Vagina (tissue), 2 donors: ENCODE measurements at regions not wholly inside any gene's neighbourhood (a gene's known extent, or its start where the extent isn't known, plus 50 kb on each side); places are given as distances from the start of the nearest gene placed in this dataset.

Experiments used
- DNase-seq, 2 donors: peaks; one replicate each; pipeline ENCODE4 v3.0.0-alpha.2; 2017; ENCODE audit errors: extremely low spot score in 2 of 2
- H3K27ac ChIP-seq: fragments of 200-600 bp; sonication (generic); one replicate; pipeline ENCODE4 v1.5.1; 2019
- H3K27me3 ChIP-seq: fragments of 200-600 bp; sonication (generic); one replicate; pipeline ENCODE4 v1.5.1; 2019
- H3K36me3 ChIP-seq, 2 donors: fragments of 200-600 bp; sonication (generic); one replicate each; pipeline ENCODE4 v1.5.1; 2017 to 2019
- H3K4me1 ChIP-seq: fragments of 200-600 bp; sonication (generic); one replicate; pipeline ENCODE4 v1.5.1; 2019
- H3K4me3 ChIP-seq, 2 donors: fragments of 200-600 bp; sonication (generic); 1 replicate in 1 of 2; 2 replicates in 1 of 2; pipeline ENCODE4 v1.5.1; 2016 to 2019
- H3K9me3 ChIP-seq: fragments of 200-600 bp; sonication (generic); one replicate; pipeline ENCODE4 v1.5.1; 2019
- CTCF ChIP-seq, 3 experiments: fragments of 450-650 bp in 2 of 3; fragments of 200-600 bp in 1 of 3; sonication (generic) in 1 of 3; IDR thresholded peaks; one replicate each; pipeline ENCODE4 v1.5.1; 2017 to 2019; ENCODE audit warnings: antibody characterized with exemption in 3 of 3, mild to moderate bottlenecking in 2 of 3, moderate library complexity in 2 of 3
- POLR2A ChIP-seq, 2 donors: fragments of 450-650 bp; IDR thresholded peaks; one replicate each; pipeline ENCODE4 v1.6.1; 2017; ENCODE audit warnings: antibody characterized with exemption in 2 of 2, mild to moderate bottlenecking in 2 of 2, moderate library complexity in 2 of 2
- POLR2AphosphoS5 ChIP-seq, 2 donors: sonication (generic); formaldehyde crosslinking; IDR thresholded peaks; one replicate each; pipeline ENCODE4 v1.9.0; 2017; ENCODE audit warnings: antibody characterized with exemption in 2 of 2, mild to moderate bottlenecking in 2 of 2, low read depth in 1 of 2; ENCODE audit not compliant: insufficient read depth in 1 of 2
- intact Hi-C: fragments of 100-400 bp; cut with DNase I; formaldehyde crosslinking; loops from one replicate; pipeline ENCODE4 v1.15.1; 2023

- no peaks in the 10 kb centered on the region for H3K9me3 ChIP-seq
- no peaks in the 10 kb centered on the region for H3K36me3 ChIP-seq
- intact Hi-C loops: no loop called here
- no peak for DNase-seq
- H3K27me3 ChIP-seq: no peaks in the 10 kb centered on the region
- H3K4me3 ChIP-seq: no peak overlapping the region
- H3K4me1 ChIP-seq: no peaks in the 10 kb centered on the region
- no peak overlapping the region for H3K27ac ChIP-seq
- TF ChIP-seq POLR2A (IDR thresholded peaks at IDR 0.05) (no peak), POLR2AphosphoS5 (IDR thresholded peaks at IDR 0.05; ENCODE audit: insufficient read depth in 1 of 2, low read depth in 1 of 2) (no peak), CTCF (IDR thresholded peaks at IDR 0.05) (no peak)
These were observed 102.2 kb upstream of the IL6 start for GRCh38 chr7:22624781-22625180.

DNA sequence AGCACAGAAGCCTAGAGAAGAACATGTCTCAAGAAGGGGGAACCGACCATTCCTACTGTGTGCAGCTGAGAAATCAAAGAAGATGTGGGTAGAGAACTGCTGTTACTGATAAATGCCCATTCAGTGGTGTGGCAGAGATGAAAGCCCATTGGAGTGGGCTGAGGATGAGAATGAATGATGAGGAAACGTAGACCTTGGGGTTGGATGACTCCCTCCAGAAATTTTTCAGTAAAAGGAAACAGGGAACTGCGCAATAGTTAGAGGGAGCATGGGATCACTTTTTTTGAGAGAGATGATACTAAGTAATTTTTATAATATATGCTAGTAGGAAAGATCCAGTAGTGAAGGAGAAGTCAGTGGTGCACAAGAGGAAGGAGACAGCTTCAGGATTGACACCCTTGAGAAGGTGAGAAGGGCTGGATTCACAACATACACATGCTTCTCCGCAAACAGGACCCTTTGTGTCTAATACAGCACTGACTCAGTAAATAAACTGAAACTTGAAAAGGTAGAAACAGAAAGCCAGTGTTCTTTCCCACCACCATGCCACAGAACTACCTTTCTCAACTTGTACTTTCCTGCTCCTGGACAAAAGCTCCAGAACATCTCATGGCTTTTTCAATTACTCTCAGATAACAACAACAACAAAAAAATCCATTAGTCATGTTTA is 104.7 kb upstream of the IL6 start:
- no peaks in the 10 kb centered on the region for H3K36me3 ChIP-seq
- no peaks in the 10 kb centered on the region for H3K27me3 ChIP-seq
- no peaks in the 10 kb centered on the region for H3K4me1 ChIP-seq
- no peaks in the 10 kb centered on the region for H3K9me3 ChIP-seq
- no peak overlapping the region for H3K27ac ChIP-seq
- intact Hi-C loops: no loop called here
- no peak overlapping the region for H3K4me3 ChIP-seq
- TF ChIP-seq POLR2A (IDR thresholded peaks at IDR 0.05) (no peak), POLR2AphosphoS5 (IDR thresholded peaks at IDR 0.05; ENCODE audit: insufficient read depth in 1 of 2, low read depth in 1 of 2) (no peak), CTCF (IDR thresholded peaks at IDR 0.05) (no peak)
- DNase-seq: no peak

DNA sequence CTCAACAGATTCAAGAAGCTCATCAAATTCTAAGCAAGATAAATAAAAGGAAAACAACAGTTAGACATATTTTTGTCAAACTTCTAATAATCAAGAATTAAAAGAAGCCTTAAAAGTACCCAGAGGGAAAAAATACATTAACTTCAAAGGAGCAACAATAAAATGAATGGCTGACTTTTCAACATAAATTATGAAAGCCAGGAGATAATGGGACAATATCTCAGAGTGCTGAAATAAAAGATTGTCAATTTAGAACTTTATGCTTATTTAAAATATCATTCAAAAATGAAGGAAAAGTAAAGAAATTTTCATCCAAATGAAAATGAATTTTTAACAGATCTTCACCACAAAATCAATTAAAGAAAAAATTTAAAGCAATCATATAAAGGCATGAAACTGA is 108.5 kb upstream of the IL6 start:
- no peaks in the 10 kb centered on the region for H3K4me1 ChIP-seq
- intact Hi-C loops: no loop called here
- H3K27me3 ChIP-seq: no peaks in the 10 kb centered on the region
- H3K4me3 ChIP-seq: no peak overlapping the region
- no peak overlapping the region for H3K27ac ChIP-seq
- no peak for TF ChIP-seq CTCF (IDR thresholded peaks at IDR 0.05)
- no peak for TF ChIP-seq POLR2AphosphoS5 (IDR thresholded peaks at IDR 0.05; ENCODE audit: insufficient read depth in 1 of 2, low read depth in 1 of 2)
- TF ChIP-seq POLR2A (IDR thresholded peaks at IDR 0.05): no peak
- DNase-seq: no peak
- no peaks in the 10 kb centered on the region for H3K9me3 ChIP-seq
- H3K36me3 ChIP-seq: no peaks in the 10 kb centered on the region

DNA sequence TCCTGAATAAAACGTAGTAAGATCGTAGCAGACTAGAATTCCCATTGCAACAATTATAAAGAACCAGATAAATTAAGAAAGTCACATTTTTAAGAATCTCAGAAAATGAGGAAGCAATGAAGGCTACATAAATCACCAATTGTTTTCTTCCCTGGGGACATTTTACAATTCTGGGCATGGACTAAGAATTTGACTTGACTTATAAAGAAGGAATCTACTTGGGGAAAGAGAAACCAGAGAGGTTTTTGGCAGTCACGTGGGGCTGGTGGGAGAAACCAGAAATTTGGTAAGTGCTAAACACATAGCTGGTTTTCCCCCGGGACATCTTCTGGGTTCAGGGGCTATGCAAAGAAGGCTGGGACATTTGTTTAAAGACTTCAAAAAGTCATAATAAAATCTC is 109.8 kb upstream of the IL6 start:
- intact Hi-C loops: no loop called here
- no peaks in the 10 kb centered on the region for H3K4me1 ChIP-seq
- H3K27me3 ChIP-seq: no peaks in the 10 kb centered on the region
- no peaks in the 10 kb centered on the region for H3K9me3 ChIP-seq
- DNase-seq: no peak
- TF ChIP-seq CTCF (IDR thresholded peaks at IDR 0.05) (no peak), POLR2AphosphoS5 (IDR thresholded peaks at IDR 0.05; ENCODE audit: insufficient read depth in 1 of 2, low read depth in 1 of 2) (no peak)
- H3K4me3 ChIP-seq: no peak overlapping the region
- H3K27ac ChIP-seq: no peak overlapping the region
- no peaks in the 10 kb centered on the region for H3K36me3 ChIP-seq

GRCh38 chr7:22613496-22613895 is 113.5 kb upstream of the IL6 start:
- no peak for DNase-seq
- intact Hi-C loops: no loop called here
- no peak for TF ChIP-seq CTCF (IDR thresholded peaks at IDR 0.05)
- no peak for TF ChIP-seq POLR2AphosphoS5 (IDR thresholded peaks at IDR 0.05; ENCODE audit: insufficient read depth in 1 of 2, low read depth in 1 of 2)
- no peak for TF ChIP-seq POLR2A (IDR thresholded peaks at IDR 0.05)

More at GRCh38 chr7:22613496-22613895, 113.5 kb upstream of the IL6 start:
- Histone ChIP-seq H3K36me3 (no peaks in the 10 kb centered on the region), H3K27me3 (no peaks in the 10 kb centered on the region), H3K4me1 (no peaks in the 10 kb centered on the region), H3K9me3 (no peaks in the 10 kb centered on the region), H3K4me3 (no peak overlapping the region), H3K27ac (no peak overlapping the region)
